Caco-2 (cell line): ENCODE measurements at regions not wholly inside any gene's neighbourhood (a gene's known extent, or its start where the extent isn't known, plus 50 kb on each side); places are given as distances from the start of the nearest gene placed in this dataset.

ENCODE experiments used
- BruUV-seq: library from RNA; stranded (reverse); fragments of 400-500 nt; replicated peaks from 2 replicates; lab custom pipeline; 2021; lab: Mats Ljungman, UMichigan
- CTCF ChIA-PET: fragments of 300-600 bp; sonication (Branson Sonifier 250); formaldehyde crosslinking; loops from one replicate; lab custom pipeline; 2022; ENCODE audit warnings: antibody characterized with exemption; lab: Charles Lee
- POLR2A ChIA-PET: fragments of 300-600 bp; sonication (Branson Sonifier 250); formaldehyde crosslinking; loops from one replicate; lab custom pipeline; 2022; ENCODE audit warnings: antibody characterized with exemption; lab: Charles Lee
- DNase-seq, 2 experiments: peaks; one replicate each; pipeline versions ENCODE4 v3.0.0 to v3.0.0-alpha.2; 2020 to 2022
- H3K27me3 ChIP-seq: replicated peaks from 2 replicates; pipeline ENCODE4 v1.6.0; 2011; ENCODE audit warnings: low read length; ENCODE audit not compliant: control insufficient read depth, insufficient read depth
- H3K36me3 ChIP-seq: 2 replicates; pipeline ENCODE4 v1.5.1; 2011; ENCODE audit warnings: low read length; ENCODE audit not compliant: control insufficient read depth, insufficient read depth
- H3K4me1 ChIP-seq: fragments of 250-450 bp; sonication (Bioruptor Pico); 2 replicates; pipeline ENCODE4 v1.5.1; 2020; ENCODE audit warnings: mild to moderate bottlenecking
- H3K4me3 ChIP-seq: 2 replicates; pipeline ENCODE4 v1.5.1; 2011; ENCODE audit warnings: low read depth, mild to moderate bottlenecking, control low read depth, low read length
- H3K9me3 ChIP-seq: fragments of 250-450 bp; sonication (Bioruptor Pico); 2 replicates; pipeline ENCODE4 v1.5.1; 2020; ENCODE audit warnings: mild to moderate bottlenecking, moderate library complexity
- H3K27ac Mint-ChIP-seq: one replicate; pipeline ENCODE4 v1.8.0; 2022; ENCODE audit warnings: mixed read lengths; ENCODE audit not compliant: unreplicated experiment
- H3K27me3 Mint-ChIP-seq: one replicate; pipeline ENCODE4 v1.8.0; 2022; ENCODE audit warnings: mixed read lengths; ENCODE audit not compliant: insufficient read depth, unreplicated experiment
- H3K36me3 Mint-ChIP-seq: one replicate; pipeline ENCODE4 v1.8.0; 2022; ENCODE audit warnings: mild to moderate bottlenecking, mixed read lengths; ENCODE audit not compliant: insufficient read depth, unreplicated experiment
- H3K4me1 Mint-ChIP-seq: one replicate; pipeline ENCODE4 v1.8.0; 2022; ENCODE audit warnings: low read depth, mixed read lengths; ENCODE audit not compliant: unreplicated experiment
- H3K4me3 Mint-ChIP-seq: one replicate; pipeline ENCODE4 v1.8.0; 2022; ENCODE audit warnings: mild to moderate bottlenecking, moderate library complexity, mixed read lengths; ENCODE audit not compliant: unreplicated experiment
- H3K9me3 Mint-ChIP-seq: one replicate; pipeline ENCODE4 v1.8.0; 2022; ENCODE audit warnings: mixed read lengths; ENCODE audit not compliant: unreplicated experiment
- CTCF ChIP-seq, 2 experiments: fragments of 200-600 bp in 1 of 2; IDR thresholded peaks; 1 replicate in 1 of 2; 2 replicates in 1 of 2; pipeline versions ENCODE4 v1.5.1 to v1.8.0; 2011 to 2022; ENCODE audit warnings: antibody characterized with exemption in 1 of 2, control low read depth in 1 of 2, inconsistent platforms in 1 of 2, low read depth in 1 of 2, low read length in 1 of 2, mild to moderate bottlenecking in 1 of 2, moderate library complexity in 1 of 2; ENCODE audit not compliant: insufficient read depth in 1 of 2, severe bottlenecking in 1 of 2, unreplicated experiment in 1 of 2
- intact Hi-C: fragments of 100-400 bp; cut with micrococcal nuclease; formaldehyde crosslinking; loops from one replicate; pipeline ENCODE4 v1.10.0; 2022; ENCODE audit not compliant: unreplicated experiment

GRCh38 chr9:80144856-80145255 lies 573.1 kb downstream of the TLE4 start:
- intact Hi-C loops = no loop called here

GRCh38 chr9:80144406-80144805 lies 572.6 kb downstream of the TLE4 start:
- no peaks in the 10 kb centered on the region for H3K27me3 ChIP-seq
- CTCF ChIA-PET = no interaction called here
- no TSS peak for BruUV-seq
- no peaks in the 10 kb centered on the region for H3K36me3 ChIP-seq
- no peak for DNase-seq
- H3K4me1 ChIP-seq = no peaks in the 10 kb centered on the region
- no peak overlapping the region for H3K4me3 Mint-ChIP-seq
- intact Hi-C loops = no loop called here
- H3K27ac Mint-ChIP-seq = no peak overlapping the region
- H3K4me3 ChIP-seq = no peak overlapping the region
- POLR2A ChIA-PET = no interaction called here
- H3K9me3 Mint-ChIP-seq = no peaks in the 10 kb centered on the region
- TF ChIP-seq CTCF (IDR thresholded peaks at IDR 0.05; ENCODE audit: insufficient read depth in 1 of 2, low read depth in 1 of 2, low read length in 1 of 2, severe bottlenecking in 1 of 2, unreplicated experiment in 1 of 2) = no peak
- no peaks in the 10 kb centered on the region for H3K27me3 Mint-ChIP-seq
- H3K4me1 Mint-ChIP-seq = no peaks in the 10 kb centered on the region
- peaks cover 5% of the 10 kb centered on the region for H3K36me3 Mint-ChIP-seq
- no peaks in the 10 kb centered on the region for H3K9me3 ChIP-seq

More at GRCh38 chr9:80144856-80145255, 573.1 kb downstream of the TLE4 start:
- H3K9me3 ChIP-seq = no peaks in the 10 kb centered on the region
- Mint-ChIP-seq H3K4me3 (no peak overlapping the region), H3K27ac (no peak overlapping the region), H3K9me3 (no peaks in the 10 kb centered on the region), H3K36me3 (peaks cover 5% of the 10 kb centered on the region), H3K4me1 (no peaks in the 10 kb centered on the region), H3K27me3 (no peaks in the 10 kb centered on the region)
- H3K27me3 ChIP-seq = no peaks in the 10 kb centered on the region
- no peaks in the 10 kb centered on the region for H3K4me1 ChIP-seq
- no peak for DNase-seq
- H3K36me3 ChIP-seq = no peaks in the 10 kb centered on the region
- BruUV-seq = no TSS peak
- ChIA-PET CTCF (no interaction called here), POLR2A (no interaction called here)
- H3K4me3 ChIP-seq = no peak overlapping the region
- no peak for TF ChIP-seq CTCF (IDR thresholded peaks at IDR 0.05; ENCODE audit: insufficient read depth in 1 of 2, low read depth in 1 of 2, low read length in 1 of 2, severe bottlenecking in 1 of 2, unreplicated experiment in 1 of 2)

GRCh38 chr9:80143899-80144298 lies 572.1 kb downstream of the TLE4 start:
- ChIA-PET CTCF (no interaction called here), POLR2A (no interaction called here)
- BruUV-seq = no TSS peak
- no peak overlapping the region for H3K4me3 ChIP-seq
- H3K4me1 Mint-ChIP-seq = no peaks in the 10 kb centered on the region
- intact Hi-C loops = no loop called here
- H3K9me3 ChIP-seq = no peaks in the 10 kb centered on the region
- peaks cover 5% of the 10 kb centered on the region for H3K36me3 Mint-ChIP-seq
- H3K9me3 Mint-ChIP-seq = no peaks in the 10 kb centered on the region
- no peaks in the 10 kb centered on the region for H3K4me1 ChIP-seq
- H3K4me3 Mint-ChIP-seq = no peak overlapping the region
- H3K27ac Mint-ChIP-seq = no peak overlapping the region
- H3K27me3 ChIP-seq = no peaks in the 10 kb centered on the region
- no peak for DNase-seq
- no peaks in the 10 kb centered on the region for H3K27me3 Mint-ChIP-seq
- no peak for TF ChIP-seq CTCF (IDR thresholded peaks at IDR 0.05; ENCODE audit: insufficient read depth in 1 of 2, low read depth in 1 of 2, low read length in 1 of 2, severe bottlenecking in 1 of 2, unreplicated experiment in 1 of 2)
- no peaks in the 10 kb centered on the region for H3K36me3 ChIP-seq
